GM19043 (cell line): ENCODE measurements at regions not wholly inside any gene's neighbourhood (a gene's known extent, or its start where the extent isn't known, plus 50 kb on each side); places are given as distances from the start of the nearest gene placed in this dataset.
"Not testable (repeated sequence)": the region's sequence is repeated elsewhere in the genome, so short reads cannot be mapped to it uniquely, and the experiment has no call there.

ENCODE experiments used
- ATAC-seq: cut with Tn5 transposase; IDR thresholded peaks from one replicate; pipeline ENCODE4 v1.9.1; 2021; ENCODE audit warnings: low read depth; ENCODE audit not compliant: unreplicated experiment

- no peak for ATAC-seq
These were observed 168.5 kb downstream of the HSD17B3 start for GRCh38 chr9:96133321-96134021.

GRCh38 chr9:96131825-96132224 is 170.2 kb downstream of the HSD17B3 start:
- no peak for ATAC-seq

DNA sequence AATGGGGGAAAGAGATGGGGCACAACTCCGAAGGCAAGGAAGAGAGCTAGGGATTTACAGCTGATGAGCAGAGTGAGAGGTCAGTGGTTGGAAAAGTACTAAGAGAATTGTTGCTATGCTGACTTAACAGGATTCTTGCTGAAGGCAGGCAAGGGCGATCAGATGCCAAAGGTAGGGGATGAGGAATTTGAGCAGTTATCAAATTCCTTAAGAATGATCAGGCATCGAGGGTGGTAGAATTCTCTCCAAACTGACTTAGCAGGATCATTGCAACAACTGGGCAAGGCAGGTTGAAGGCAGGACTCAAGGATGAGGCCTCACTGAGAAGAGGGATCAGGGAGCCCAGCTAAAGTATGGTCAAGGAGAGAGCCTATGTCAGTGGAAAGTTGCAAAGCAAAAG is 171.0 kb downstream of the HSD17B3 start:
- no peak for ATAC-seq

DNA sequence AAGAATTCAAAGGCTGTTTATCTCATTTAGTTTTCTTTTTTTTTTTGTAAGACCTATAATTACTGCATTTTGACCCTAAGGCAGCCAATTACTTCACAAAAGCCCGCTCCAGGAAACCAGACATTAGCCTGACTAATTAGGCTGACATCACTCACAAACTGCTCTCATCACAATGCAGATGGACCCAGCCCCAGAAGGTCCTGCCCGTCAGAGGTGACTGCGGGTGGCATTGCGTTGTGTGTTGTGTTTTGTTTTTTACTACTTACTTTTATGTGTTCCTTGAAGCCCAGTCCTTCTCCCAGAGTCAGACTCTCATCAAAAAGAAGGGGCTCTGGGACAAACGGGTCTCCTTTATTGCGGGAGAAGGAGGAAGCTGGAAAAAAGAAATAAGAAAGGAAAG is 172.2 kb downstream of the HSD17B3 start:
- ATAC-seq: no peak

DNA sequence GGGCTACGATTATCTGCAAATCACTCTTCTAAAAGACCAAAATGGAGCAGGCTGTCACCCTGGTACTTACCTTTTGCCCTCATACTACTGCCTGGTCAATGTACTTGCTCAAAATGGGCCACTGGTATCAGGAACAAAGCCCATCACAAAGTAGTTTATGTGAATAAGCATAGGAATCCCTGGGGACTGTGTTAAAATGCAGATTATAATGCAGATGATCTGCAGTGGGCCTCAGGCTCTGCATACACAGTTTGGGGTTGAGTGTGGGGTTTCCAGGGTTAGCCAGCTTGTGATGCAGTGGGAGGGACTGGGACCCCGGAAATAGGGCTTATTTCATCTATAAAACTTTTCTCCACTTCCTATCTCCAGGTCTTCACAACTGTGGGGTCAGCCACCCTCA is 173.1 kb downstream of the HSD17B3 start:
- no peak for ATAC-seq

DNA sequence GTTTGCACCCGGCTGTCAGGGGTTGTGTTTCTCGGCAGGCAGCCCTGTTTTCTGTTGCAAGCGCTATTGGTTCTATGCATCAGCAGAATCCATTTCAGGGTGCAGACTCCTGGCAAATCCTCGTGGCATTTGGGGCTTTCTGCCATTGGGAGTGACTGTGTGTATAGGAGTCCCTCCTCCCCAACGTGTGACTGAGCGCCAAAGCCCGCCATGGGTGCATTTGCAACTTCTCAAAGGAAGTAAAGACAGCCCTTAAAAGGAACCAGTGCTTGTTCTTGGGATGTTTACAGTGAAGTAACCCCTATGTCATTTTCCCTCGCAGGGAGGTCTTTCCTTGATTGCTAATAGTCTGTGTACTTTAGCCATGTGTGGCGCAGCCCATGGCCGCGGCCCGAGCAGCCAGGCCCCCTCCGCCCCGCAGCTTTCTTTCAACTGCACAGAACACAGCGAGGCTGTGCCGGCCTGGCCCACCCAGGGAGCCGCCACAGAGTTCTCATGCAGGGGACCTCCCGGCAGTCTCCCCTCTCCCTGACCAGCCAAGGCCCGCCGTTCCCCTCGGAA is 175.6 kb downstream of the HSD17B3 start:
- no peak for ATAC-seq

DNA sequence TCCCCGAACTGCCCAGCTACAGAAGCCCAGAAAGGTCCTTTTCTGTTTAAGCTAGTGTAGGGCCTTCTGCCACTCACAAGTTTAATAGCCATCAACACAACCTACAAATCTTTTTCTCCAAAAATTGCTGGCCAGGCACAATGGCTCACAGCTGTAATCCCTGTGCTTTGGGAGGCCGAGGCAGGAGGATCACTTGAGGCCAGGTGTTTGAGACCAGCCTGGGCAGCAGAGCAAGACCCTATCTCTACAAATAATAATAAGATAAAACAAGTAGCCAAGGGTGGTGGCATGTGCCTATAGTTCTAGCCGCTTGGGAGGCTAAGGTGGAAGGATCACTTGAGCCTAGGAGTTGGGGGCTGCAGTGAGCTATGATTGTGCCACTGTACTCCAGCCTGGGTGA is 176.4 kb downstream of the HSD17B3 start:
- no peak for ATAC-seq

DNA sequence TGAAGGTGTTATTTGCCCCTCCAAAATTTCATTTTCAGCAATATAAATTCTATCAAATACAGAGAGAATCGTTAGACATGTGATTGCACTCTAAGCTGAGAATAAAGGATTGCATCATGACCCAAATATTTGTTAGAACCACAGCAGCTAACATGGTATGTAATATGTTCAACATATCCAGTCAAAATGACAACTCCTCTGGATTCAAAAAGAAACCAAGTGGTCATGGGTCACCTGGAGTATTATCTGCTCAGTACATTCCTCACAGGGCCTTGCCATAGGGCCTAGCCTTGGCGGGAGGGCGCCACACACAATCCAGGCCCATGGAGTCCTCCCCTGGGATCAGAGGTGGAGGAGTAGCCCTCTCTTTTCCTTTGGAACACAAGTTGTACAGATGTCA is 179.2 kb downstream of the HSD17B3 start:
- ATAC-seq: no peak

DNA sequence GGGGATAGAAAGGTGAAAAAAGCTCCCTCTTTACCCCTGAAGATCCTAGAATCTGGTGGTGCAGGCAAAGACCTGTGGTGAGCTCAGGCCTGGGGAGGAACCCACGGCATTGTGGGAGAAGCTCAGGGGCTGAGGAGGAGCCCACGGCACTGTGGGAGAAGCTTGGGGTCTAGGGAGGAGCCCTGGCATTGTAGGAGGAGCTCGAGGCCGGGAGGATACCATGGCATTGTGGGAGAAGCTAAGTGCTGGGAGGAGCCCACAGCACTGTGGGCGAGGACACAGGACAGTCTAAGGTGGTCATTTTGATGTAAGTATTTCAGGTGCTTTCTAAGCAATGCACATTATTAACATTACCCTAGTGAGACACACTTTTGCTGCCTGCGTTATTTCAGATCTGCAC is 179.7 kb downstream of the HSD17B3 start:
- ATAC-seq: no peak

- ATAC-seq: no peak
These were observed 180.8 kb downstream of the HSD17B3 start for GRCh38 chr9:96121136-96121535.

DNA sequence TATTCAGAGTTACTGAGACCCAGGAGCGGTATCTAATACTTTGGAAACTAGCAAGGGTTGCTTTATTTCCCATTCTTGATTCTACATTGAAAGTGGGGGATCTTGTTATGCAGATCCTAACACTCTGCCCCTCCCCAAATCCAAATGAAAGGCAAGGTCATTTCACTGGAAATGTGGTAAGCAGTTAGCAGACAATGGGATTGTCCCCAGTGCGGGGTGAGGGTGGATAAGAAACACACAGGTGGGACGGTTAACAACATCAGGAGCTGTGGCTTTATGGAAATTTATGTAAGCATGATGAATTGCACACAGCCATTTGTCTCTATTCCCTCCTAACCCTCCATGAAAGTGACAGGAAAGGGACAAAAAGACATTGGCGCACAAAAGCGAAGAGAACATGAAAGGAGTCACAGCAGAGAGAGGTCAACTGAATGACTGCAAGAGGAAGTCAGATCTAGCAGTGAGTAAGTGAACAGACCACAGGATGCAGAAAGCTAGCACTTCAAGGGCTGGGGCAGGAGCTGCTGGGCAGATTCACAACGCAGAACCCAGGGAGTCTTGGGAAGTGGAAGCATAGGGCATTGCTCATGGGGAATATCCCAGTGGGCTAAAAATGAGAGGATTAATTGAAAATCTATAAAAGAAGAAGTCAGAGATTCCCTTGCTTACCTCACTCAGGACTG is 184.4 kb downstream of the HSD17B3 start:
- ATAC-seq: no peak

DNA sequence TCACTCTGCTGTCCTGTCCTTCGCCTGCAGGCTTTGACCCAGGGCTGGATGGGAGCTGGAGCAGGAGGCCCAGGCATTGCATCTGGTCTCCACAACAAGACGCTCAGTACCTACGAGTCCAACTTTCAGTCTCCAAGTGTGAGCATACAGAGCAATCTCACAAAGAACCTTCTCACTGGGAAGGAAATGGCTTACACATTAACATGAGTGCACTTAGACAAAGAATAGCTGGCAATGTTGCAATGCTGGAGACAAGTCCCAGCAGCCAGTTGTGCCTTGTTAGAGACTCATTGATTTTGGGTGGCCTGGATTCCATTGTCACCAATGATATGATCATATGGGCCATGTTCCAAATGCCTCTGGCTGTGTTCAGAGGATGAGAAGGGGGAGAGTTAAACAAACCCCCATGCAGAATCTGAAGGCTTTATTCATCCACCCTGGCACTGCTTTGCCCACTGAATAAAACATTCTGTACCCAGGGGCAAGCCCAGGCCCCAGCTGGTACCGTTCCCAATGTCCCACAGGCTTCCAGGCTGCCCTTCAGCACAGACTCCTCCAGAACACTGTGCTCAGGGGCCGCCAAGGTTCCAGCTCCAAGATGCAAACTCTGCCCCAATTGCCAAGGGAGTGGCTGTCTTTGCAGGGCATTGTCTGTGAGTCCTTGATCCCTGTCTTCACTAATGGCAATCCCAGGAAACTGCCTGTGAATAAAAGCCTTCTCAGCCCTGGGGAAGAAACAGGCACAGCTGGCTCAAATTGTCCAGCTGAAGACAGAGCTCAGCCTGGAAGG is 185.5 kb downstream of the HSD17B3 start:
- ATAC-seq: no peak

DNA sequence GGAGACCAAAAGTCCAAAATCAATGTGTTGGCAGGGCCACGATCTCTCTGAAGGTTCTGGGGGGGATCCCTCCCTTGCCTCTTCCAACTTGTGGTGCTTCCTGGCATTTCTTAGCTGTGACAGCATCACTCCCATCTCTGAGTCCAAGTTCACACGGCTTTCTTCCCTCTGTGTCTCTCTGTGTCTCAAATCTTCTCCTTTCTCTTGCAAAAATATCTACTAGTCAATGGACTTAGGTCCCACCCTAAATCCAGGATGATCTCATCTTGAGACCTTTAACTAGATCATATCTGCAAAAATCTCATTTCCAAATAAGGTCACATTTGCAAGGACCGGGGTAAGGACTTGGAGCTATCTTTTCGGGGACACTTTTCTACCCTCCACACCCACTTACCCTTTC is 186.1 kb downstream of the HSD17B3 start:
- ATAC-seq: no peak

GRCh38 chr9:96113032-96113431 is 188.9 kb downstream of the HSD17B3 start:
- ATAC-seq: no peak

- ATAC-seq: no peak
These were observed 192.2 kb downstream of the HSD17B3 start for GRCh38 chr9:96109680-96110351.

DNA sequence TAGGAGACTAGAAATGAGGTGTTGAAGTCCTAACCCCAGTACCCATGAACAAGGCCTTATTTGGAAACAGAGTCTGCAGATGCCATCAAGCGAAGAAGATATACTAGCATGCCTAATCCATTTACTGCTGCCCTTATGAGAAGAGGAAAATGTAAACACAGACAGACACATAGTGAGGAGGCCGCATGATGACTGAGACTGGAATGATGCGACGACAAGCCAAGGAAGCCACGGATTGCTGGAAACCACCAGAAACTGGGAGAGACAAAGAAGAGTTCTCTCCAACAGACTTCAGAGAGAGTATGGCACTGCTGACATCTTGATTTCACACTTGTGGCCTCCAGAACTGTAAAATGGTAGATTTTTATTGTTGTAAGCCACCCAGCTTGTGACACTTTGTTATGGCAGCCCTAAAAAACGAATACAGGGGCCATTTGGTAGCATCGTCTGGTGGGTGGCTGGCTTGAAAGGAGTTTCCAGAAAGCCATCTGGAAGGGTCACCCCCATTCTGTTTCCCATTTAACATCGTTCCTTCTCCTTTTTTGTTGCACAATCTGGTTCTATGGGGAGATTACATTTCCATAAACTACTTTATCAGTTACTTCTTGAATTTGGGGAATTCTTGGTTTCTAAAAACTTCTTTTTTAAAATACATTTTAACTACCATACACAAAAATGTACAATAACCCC is 193.1 kb downstream of the HSD17B3 start:
- no peak for ATAC-seq

DNA sequence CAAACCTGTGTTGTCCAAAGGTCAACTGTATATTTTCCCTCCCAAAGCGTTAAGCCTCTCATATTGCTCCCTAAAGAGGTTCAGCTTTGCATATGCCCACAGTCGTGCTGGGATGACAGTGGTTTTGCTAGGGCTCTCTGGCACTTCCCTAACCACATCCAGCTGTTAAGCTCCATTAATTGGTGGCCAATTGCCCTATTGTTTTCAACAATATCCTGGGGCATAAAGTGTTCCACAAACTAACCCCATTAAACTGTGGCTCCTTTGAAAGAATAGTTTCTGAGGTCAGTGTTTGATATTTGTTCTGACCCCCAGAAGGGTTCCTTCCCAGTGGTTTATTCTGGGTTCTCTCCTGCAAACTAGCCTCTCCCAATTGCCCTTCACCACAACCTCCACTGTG is 194.5 kb downstream of the HSD17B3 start:
- no peak for ATAC-seq

GRCh38 chr9:96100385-96101300 is 201.3 kb downstream of the HSD17B3 start:
- no peak for ATAC-seq

GRCh38 chr9:96090630-96091029 is 211.3 kb downstream of the HSD17B3 start:
- ATAC-seq: not testable (repeated sequence)
